ENCODE measurements at regions not wholly inside any gene's neighbourhood (a gene's known extent, or its start where the extent isn't known, plus 50 kb on each side); places are given as distances from the start of the nearest gene placed in this dataset.

DNA sequence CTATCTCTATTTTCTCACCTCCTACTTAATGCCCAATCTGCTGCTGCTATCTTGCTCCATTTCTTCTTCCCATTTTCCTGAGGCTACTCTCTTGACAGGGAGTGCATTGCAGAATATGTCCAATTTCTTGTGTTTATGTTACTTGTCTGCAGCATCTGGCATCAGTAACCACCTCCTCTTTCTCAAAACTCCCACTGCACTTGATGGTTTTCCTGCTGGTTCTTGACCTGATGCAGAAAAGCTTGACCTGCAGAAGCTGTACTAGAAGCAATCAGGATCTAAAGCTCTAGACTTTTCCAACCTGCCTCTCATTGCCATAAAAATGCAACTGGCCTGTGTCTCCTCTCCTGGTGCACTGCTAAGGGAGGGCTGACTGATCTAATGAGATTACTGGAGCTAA lies 287.8 kb downstream of the ZEB1 start:
- intact Hi-C loops (cut with micrococcal nuclease; ENCODE audit: unreplicated experiment) (no loop called here), in situ Hi-C loops (cut with HindIII; ENCODE audit: low pct_unique_long_range_greater_than_20kb, low sequenced_read_pairs) (no loop called here)
- BruUV-seq (replicated peaks): no TSS peak
- no peaks in the 10 kb centered on the region for H3K27me3 ChIP-seq (ENCODE audit: control insufficient read depth, insufficient read depth, low read length)
- H3K27ac ChIP-seq (ENCODE audit: low read length): no peak overlapping the region
- DNase-seq (ENCODE audit: low read depth, low spot score) (no peak), ATAC-seq (no peak)
- no peak for TF ChIP-seq TCF7L2 (IDR thresholded peaks at IDR 0.05; ENCODE audit: low read depth, low read length)
- no peak for TF ChIP-seq SIN3A (IDR thresholded peaks at IDR 0.05; ENCODE audit: borderline replicate concordance, insufficient read depth, low read depth, low read length)
- TF ChIP-seq, protein P1, sequence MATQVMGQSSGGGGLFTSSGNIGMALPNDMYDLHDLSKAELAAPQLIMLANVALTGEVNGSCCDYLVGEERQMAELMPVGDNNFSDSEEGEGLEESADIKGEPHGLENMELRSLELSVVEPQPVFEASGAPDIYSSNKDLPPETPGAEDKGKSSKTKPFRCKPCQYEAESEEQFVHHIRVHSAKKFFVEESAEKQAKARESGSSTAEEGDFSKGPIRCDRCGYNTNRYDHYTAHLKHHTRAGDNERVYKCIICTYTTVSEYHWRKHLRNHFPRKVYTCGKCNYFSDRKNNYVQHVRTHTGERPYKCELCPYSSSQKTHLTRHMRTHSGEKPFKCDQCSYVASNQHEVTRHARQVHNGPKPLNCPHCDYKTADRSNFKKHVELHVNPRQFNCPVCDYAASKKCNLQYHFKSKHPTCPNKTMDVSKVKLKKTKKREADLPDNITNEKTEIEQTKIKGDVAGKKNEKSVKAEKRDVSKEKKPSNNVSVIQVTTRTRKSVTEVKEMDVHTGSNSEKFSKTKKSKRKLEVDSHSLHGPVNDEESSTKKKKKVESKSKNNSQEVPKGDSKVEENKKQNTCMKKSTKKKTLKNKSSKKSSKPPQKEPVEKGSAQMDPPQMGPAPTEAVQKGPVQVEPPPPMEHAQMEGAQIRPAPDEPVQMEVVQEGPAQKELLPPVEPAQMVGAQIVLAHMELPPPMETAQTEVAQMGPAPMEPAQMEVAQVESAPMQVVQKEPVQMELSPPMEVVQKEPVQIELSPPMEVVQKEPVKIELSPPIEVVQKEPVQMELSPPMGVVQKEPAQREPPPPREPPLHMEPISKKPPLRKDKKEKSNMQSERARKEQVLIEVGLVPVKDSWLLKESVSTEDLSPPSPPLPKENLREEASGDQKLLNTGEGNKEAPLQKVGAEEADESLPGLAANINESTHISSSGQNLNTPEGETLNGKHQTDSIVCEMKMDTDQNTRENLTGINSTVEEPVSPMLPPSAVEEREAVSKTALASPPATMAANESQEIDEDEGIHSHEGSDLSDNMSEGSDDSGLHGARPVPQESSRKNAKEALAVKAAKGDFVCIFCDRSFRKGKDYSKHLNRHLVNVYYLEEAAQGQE (IDR thresholded peaks at IDR 0.05; ENCODE audit: insufficient read depth in 1 of 2, low read depth in 2 of 2, low read length in 1 of 2): no peak
- TF ChIP-seq, protein P2, sequence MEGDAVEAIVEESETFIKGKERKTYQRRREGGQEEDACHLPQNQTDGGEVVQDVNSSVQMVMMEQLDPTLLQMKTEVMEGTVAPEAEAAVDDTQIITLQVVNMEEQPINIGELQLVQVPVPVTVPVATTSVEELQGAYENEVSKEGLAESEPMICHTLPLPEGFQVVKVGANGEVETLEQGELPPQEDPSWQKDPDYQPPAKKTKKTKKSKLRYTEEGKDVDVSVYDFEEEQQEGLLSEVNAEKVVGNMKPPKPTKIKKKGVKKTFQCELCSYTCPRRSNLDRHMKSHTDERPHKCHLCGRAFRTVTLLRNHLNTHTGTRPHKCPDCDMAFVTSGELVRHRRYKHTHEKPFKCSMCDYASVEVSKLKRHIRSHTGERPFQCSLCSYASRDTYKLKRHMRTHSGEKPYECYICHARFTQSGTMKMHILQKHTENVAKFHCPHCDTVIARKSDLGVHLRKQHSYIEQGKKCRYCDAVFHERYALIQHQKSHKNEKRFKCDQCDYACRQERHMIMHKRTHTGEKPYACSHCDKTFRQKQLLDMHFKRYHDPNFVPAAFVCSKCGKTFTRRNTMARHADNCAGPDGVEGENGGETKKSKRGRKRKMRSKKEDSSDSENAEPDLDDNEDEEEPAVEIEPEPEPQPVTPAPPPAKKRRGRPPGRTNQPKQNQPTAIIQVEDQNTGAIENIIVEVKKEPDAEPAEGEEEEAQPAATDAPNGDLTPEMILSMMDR (IDR thresholded peaks at IDR 0.05): no peak
- TF ChIP-seq POLR2AphosphoS5 (IDR thresholded peaks at IDR 0.05; ENCODE audit: low read depth, low read length): no peak
- H3K4me3 ChIP-seq (ENCODE audit: low read depth in 2 of 2, low read length in 2 of 2): no peak overlapping the region
- H3K9me3 ChIP-seq (ENCODE audit: control insufficient read depth, insufficient read depth, low read depth, low read length): no peaks in the 10 kb centered on the region
- H3K36me3 ChIP-seq (ENCODE audit: control insufficient read depth, insufficient read depth, low read length): no peaks in the 10 kb centered on the region
- CTCF ChIA-PET: no interaction called here
- 0 out of 2 replicates have a peak, but pooled peaks cover 5% of the 10 kb centered on the region for H3K4me1 ChIP-seq (ENCODE audit: control insufficient read depth, insufficient read depth, low read length)
- POLR2A ChIA-PET: no interaction called here

DNA sequence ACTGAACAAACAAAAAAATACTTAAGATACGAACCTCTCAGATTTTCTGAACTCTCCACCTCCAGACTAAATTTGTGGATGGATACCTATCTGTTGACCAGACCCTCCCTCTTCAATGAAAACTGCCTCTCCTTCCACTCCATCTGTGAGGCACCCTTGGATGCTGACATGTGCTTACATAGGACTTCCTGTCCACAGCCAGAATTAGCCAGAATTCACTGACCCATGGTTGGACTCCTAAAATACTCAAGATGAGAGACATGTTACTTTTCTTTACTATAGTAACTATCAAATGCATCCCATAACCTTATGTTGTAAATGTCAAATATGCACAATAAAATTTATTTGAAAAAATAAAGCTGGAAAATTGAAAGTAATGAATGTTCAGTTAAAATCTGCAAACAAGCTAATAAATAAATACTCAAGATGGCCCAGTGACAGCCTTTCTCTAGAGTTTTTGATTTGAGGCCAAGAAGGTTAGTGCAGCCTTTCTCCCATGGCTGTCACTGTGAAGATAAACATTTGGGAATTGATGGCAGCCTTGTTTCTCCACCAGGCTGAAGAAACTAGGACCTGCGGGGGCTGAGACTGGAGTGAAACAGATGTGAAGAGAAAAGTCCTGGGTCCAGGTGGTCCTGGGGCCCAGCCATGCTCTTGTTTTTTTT lies 287.0 kb downstream of the ZEB1 start:
- ChIA-PET CTCF (no interaction called here), POLR2A (no interaction called here)
- no TSS peak for BruUV-seq (replicated peaks)
- no peaks in the 10 kb centered on the region for H3K9me3 ChIP-seq (ENCODE audit: control insufficient read depth, insufficient read depth, low read depth, low read length)
- H3K27ac ChIP-seq (ENCODE audit: low read length): no peak overlapping the region
- H3K4me1 ChIP-seq (ENCODE audit: control insufficient read depth, insufficient read depth, low read length): 0 out of 2 replicates have a peak, but pooled peaks cover 5% of the 10 kb centered on the region
- H3K36me3 ChIP-seq (ENCODE audit: control insufficient read depth, insufficient read depth, low read length): no peaks in the 10 kb centered on the region
- intact Hi-C loops (cut with micrococcal nuclease; ENCODE audit: unreplicated experiment) (no loop called here), in situ Hi-C loops (cut with HindIII; ENCODE audit: low pct_unique_long_range_greater_than_20kb, low sequenced_read_pairs) (no loop called here)
- TF ChIP-seq, protein P2 (IDR thresholded peaks at IDR 0.05): no peak
- TF ChIP-seq POLR2AphosphoS5 (IDR thresholded peaks at IDR 0.05; ENCODE audit: low read depth, low read length) (no peak), SIN3A (IDR thresholded peaks at IDR 0.05; ENCODE audit: borderline replicate concordance, insufficient read depth, low read depth, low read length) (no peak), TCF7L2 (IDR thresholded peaks at IDR 0.05; ENCODE audit: low read depth, low read length) (no peak)
- TF ChIP-seq, protein P1 (IDR thresholded peaks at IDR 0.05; ENCODE audit: insufficient read depth in 1 of 2, low read depth in 2 of 2, low read length in 1 of 2): no peak
- ATAC-seq (no peak), DNase-seq (ENCODE audit: low read depth, low spot score) (no peak)
- H3K4me3 ChIP-seq (ENCODE audit: low read depth in 2 of 2, low read length in 2 of 2): no peak overlapping the region
- no peaks in the 10 kb centered on the region for H3K27me3 ChIP-seq (ENCODE audit: control insufficient read depth, insufficient read depth, low read length)
